ENCODE measurements at regions not wholly inside any gene's neighbourhood (a gene's known extent, or its start where the extent isn't known, plus 50 kb on each side); places are given as distances from the start of the nearest gene placed in this dataset.

GRCh38 chr2:117723888-117724434 is 90.5 kb upstream of the DDX18 start:
- TF ChIP-seq SP4 (IDR thresholded peaks at IDR 0.05; ENCODE audit: low read length) (no peak), SIN3A (conservative IDR thresholded peaks at IDR 0.05 in 1 of 2, IDR thresholded peaks at IDR 0.05 in 1 of 2; ENCODE audit: low read depth in 1 of 2, low read length in 2 of 2) (no peak), RXRA (IDR thresholded peaks at IDR 0.05; ENCODE audit: insufficient read depth, low read depth, low read length) (no peak), BRCA1 (IDR thresholded peaks at IDR 0.05; ENCODE audit: low read depth, low read length) (no peak), TAF1 (IDR thresholded peaks at IDR 0.05; ENCODE audit: low read depth, low read length) (no peak), RBBP5 (IDR thresholded peaks at IDR 0.05; ENCODE audit: borderline replicate concordance, low read depth, low read length) (no peak), CBX5 (IDR thresholded peaks at IDR 0.05; ENCODE audit: low read depth, low read length) (no peak), CBX8 (IDR thresholded peaks at IDR 0.05; ENCODE audit: borderline replicate concordance, low read depth, low read length) (no peak), KDM4A (IDR thresholded peaks at IDR 0.05; ENCODE audit: low read depth, low read length, severe bottlenecking) (no peak)
- Histone ChIP-seq H3K14ac (ENCODE audit: insufficient read length) (no peak overlapping the region), H3K4ac (replicated peaks; ENCODE audit: insufficient read length, low read depth, low read length) (no peak overlapping the region), H4K8ac (ENCODE audit: extremely low read depth, insufficient read depth, low read length) (no peak overlapping the region), H3K79me1 (ENCODE audit: low read depth, low read length) (no peaks in the 10 kb centered on the region), H3K4me3 (ENCODE audit: extremely low read depth in 1 of 4, insufficient read depth in 2 of 4, low read depth in 3 of 4, low read length in 4 of 4) (no peak overlapping the region), H4K5ac (ENCODE audit: insufficient read length, low read depth, low read length) (no peak overlapping the region), H2BK5ac (ENCODE audit: low read depth, low read length) (no peak overlapping the region), H4K20me1 (replicated peaks in 1 of 2; ENCODE audit: control insufficient read depth in 1 of 2, insufficient read depth in 2 of 2, low read length in 2 of 2) (no peaks in the 10 kb centered on the region), H2BK120ac (replicated peaks; ENCODE audit: low read depth, low read length) (no peak overlapping the region), H2BK15ac (ENCODE audit: low read length) (no peak overlapping the region), H4K91ac (replicated peaks; ENCODE audit: insufficient read length, low read length) (no peak overlapping the region), H3K4me1 (replicated peaks in 1 of 4; ENCODE audit: control insufficient read depth in 3 of 4, insufficient read depth in 4 of 4, low read length in 3 of 4) (no peaks in the 10 kb centered on the region), H3K4me2 (ENCODE audit: insufficient read depth in 1 of 2, low read depth in 2 of 2, low read length in 2 of 2) (no peak overlapping the region), H3K23ac (ENCODE audit: insufficient read length) (no peak overlapping the region), H3K9ac (replicated peaks in 1 of 4; ENCODE audit: extremely low read depth in 1 of 4, low read depth in 3 of 4, low read length in 3 of 4) (no peak overlapping the region), H3K18ac (ENCODE audit: extremely low read depth, low read length) (no peak overlapping the region), H3K27me3 (replicated peaks in 1 of 4; ENCODE audit: control insufficient read depth in 3 of 4, extremely low read depth in 1 of 4, insufficient read depth in 3 of 4, low read length in 3 of 4) (no peaks in the 10 kb centered on the region), H2AFZ (ENCODE audit: low read length) (no peak overlapping the region), H2BK12ac (ENCODE audit: low read depth, low read length) (no peak overlapping the region), H3K56ac (replicated peaks; ENCODE audit: insufficient read length, low read depth, low read length) (no peak overlapping the region), H3K27ac (ENCODE audit: low read depth, low read length) (no peak overlapping the region), H2AK5ac (ENCODE audit: low read depth, low read length) (no peak overlapping the region), H3K23me2 (ENCODE audit: low read depth, low read length) (no peaks in the 10 kb centered on the region), H3K9me3 (ENCODE audit: insufficient read depth in 2 of 2, low read depth in 1 of 2, low read length in 1 of 2) (0 out of 4 replicates have a peak, but pooled peaks cover 0 to 2% of the 10 kb centered on the region in 2 experiments), H2BK20ac (ENCODE audit: low read length) (no peak overlapping the region), H3K79me2 (ENCODE audit: control insufficient read depth in 1 of 2, insufficient read depth in 2 of 2, low read length in 2 of 2) (no peaks in the 10 kb centered on the region), H3K36me3 (ENCODE audit: control insufficient read depth in 2 of 4, insufficient read depth in 4 of 4, low read length in 3 of 4) (no peaks in the 10 kb centered on the region)
- ChIA-PET CTCF (ENCODE audit: partially characterized antibody) (interaction anchor here (0.6 kb wide), 1 partner anchor 1610 kb away, joined by 3 read pairs; no protein-coding TSS in a partner anchor), POLR2A (ENCODE audit: partially characterized antibody) (no interaction called here)
- DNase-seq (ENCODE audit: low read depth in 1 of 2, low spot score in 2 of 2) = no peak
- FAIRE-seq = no peak
- WGBS, 2 experiments (ENCODE audit: extremely low coverage in 1 of 2, insufficient coverage in 1 of 2, insufficient read length in 1 of 2, insufficient replicate concordance in 2 of 2, low coverage in 1 of 2, low lambda C conversion rate in 2 of 2, missing lambda C conversion rate in 1 of 2) = 84% methylated on average over 9 of the region's 9 CpGs; no CpG with 5 or more reads in 1 of the 2 experiments
